ENCODE measurements at regions not wholly inside any gene's neighbourhood (a gene's known extent, or its start where the extent isn't known, plus 50 kb on each side); places are given as distances from the start of the nearest gene placed in this dataset.

DNA sequence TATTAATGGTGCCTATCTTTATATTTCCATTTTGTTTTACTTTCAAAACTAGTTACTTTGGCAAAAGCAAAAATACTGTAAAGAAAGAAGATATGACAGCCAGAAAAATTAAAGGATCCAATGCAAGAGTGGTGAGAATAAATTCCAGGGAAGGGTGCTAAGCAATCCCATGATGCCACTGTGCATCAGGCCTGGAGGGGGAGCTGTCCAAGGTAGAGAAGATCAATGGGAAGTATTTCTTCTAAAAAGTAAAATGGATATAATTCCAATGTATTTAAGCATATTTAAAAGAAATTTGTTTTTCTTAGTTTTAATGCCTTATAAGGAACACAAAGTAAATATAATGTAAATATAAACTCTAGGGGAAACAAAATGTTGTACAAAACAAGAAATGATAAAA lies 1382.2 kb upstream of the B3GALT2 start:
- TF ChIP-seq, protein P1, sequence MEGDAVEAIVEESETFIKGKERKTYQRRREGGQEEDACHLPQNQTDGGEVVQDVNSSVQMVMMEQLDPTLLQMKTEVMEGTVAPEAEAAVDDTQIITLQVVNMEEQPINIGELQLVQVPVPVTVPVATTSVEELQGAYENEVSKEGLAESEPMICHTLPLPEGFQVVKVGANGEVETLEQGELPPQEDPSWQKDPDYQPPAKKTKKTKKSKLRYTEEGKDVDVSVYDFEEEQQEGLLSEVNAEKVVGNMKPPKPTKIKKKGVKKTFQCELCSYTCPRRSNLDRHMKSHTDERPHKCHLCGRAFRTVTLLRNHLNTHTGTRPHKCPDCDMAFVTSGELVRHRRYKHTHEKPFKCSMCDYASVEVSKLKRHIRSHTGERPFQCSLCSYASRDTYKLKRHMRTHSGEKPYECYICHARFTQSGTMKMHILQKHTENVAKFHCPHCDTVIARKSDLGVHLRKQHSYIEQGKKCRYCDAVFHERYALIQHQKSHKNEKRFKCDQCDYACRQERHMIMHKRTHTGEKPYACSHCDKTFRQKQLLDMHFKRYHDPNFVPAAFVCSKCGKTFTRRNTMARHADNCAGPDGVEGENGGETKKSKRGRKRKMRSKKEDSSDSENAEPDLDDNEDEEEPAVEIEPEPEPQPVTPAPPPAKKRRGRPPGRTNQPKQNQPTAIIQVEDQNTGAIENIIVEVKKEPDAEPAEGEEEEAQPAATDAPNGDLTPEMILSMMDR (IDR thresholded peaks at IDR 0.05; ENCODE audit: low read depth, low read length, poor library complexity, severe bottlenecking): no peak
- TF ChIP-seq EZH2phosphoT487 (IDR thresholded peaks at IDR 0.05; ENCODE audit: borderline replicate concordance, low read length): no peak
